ENCODE measurements at regions not wholly inside any gene's neighbourhood (a gene's known extent, or its start where the extent isn't known, plus 50 kb on each side); places are given as distances from the start of the nearest gene placed in this dataset.
"Not testable (repeated sequence)": the region's sequence is repeated elsewhere in the genome, so short reads cannot be mapped to it uniquely, and the experiment has no call there.

DNA sequence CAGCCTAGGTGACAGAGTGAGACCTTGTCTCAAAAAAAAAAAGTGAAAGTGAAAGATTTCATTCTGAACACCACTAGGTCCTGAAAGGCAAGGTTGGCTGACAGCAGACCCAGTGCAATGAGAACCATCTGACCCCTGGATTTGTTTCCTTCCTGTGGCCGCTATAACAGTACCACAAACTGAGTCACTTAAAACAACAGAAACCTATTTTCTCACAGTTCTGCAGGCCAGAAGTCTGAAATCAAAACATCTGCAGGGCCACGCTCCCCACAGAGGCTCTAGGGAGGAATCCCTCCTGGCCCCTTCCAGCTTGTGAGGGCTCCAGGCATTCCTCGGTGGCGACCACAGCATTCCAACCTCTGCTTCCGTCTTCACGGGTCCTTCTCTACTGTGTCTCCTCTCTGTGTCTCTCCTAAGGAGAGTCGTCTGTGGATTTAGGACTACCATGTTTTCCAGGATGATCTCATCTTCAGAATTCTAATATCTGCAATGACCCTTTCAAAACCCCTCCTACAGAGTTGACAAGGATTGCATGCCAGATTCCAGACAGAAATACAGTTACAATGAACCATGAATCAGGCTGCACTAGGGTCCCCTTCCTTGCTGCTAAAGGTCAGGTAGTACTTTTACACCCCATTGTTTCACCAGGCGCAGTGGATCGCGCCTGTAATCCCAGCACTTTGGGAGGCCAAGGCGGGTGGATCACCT lies 78.0 kb upstream of the ADGRL1 start:
- peak; percentile 85 for DNase-seq (ENCODE audit: low read depth)

DNA sequence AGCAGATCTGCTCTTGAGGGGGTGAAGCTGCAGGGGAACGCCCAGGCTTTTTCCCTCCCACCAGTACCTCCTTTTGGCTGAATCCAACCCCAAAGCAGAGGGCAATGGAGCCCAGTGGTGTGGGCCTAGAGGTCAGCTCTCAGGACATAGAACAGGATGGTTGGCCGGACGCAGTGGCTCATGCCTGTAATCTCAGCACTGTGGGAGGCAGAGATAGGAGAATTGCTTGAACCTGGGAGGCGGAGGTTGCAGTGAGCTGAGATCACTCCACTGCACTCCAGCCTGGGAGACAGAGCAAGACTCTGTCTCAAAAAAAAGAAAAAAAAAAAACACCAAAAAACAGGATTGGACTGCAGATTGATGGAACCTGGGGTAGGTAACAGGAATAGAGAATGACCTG lies 73.3 kb upstream of the ADGRL1 start:
- DNase-seq (ENCODE audit: low read depth), result not testable (repeated sequence)

DNA sequence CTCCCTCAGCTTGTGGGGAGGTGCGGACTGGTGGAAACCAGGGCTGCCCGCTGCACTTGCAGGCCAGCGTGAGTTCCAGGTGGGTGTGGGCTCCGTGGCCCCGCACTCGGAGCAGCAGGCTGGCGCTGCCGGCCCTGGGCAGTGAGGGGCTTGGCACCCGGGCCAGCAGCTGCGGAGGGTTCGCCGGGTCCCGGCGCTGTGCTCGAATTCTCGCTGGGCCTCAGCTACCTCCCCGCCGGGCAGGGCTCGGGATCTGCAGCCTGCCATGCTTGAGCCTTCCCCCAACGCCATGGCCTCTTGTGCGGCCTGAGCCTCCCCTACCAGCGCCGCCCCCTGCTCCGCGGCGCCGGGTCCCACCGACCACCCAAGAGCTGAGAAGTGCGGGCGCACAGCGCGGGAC lies 71.6 kb upstream of the ADGRL1 start:
- no peak for DNase-seq (ENCODE audit: low read depth)

DNA sequence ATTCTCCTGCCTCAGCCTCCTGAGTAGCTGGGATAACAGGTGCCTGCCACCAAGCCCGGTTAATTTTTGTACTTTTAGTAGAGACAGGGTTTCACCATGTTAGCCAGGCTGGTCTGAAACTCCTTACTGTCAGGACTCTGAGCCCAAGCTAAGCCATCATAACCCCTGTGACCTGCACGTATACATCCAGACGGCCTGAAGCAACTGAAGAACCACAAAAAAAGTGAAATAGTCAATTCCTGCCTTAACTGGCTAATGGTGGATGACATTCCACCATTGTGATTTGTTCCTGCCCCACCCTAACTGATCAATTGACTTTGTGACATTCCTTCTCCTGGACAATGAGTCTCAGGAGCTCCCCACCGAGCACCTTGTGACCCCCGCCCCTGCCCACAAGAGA lies 69.9 kb upstream of the ADGRL1 start:
- DNase-seq (ENCODE audit: low read depth), result not testable (repeated sequence)

DNA sequence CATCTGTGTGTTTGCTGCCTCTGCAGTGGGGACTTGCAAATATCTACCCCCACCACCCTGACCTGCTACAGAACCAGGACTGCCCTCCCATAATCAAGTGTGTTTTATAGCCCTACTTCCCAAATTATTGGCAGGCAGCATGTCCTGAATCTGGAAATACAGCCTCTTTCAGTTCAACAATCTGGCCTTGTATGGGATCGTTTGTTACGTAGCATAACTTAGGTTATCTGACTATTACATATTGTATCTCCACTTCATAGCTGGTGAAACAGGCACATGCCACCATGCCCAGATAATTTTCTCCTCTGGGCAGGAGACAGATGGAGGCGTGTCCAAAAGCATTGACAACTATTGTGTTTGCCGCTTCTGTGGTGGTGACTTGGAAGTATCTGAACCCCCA lies 66.7 kb upstream of the ADGRL1 start:
- DNase-seq (ENCODE audit: low read depth), result no peak

DNA sequence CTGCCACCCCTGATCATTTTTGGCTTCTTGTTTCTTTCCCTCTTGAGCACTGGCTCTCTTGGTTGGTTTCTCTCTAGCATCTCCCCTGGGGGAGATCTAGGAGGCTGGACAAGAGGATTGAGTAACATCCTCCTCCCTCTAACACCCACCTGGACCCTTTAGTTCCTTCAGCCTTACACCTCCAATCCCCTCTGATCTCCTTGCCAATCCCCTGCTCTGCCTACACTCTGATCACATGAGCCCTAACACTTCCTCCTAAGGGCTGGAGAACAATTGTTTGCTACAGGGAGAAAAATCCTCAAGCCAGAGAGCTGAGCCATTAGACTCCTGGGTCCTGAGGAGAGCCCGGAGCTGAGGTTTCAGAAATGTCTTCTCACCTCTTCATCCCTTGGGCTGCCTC lies 65.9 kb upstream of the ADGRL1 start:
- no peak for DNase-seq (ENCODE audit: low read depth)

DNA sequence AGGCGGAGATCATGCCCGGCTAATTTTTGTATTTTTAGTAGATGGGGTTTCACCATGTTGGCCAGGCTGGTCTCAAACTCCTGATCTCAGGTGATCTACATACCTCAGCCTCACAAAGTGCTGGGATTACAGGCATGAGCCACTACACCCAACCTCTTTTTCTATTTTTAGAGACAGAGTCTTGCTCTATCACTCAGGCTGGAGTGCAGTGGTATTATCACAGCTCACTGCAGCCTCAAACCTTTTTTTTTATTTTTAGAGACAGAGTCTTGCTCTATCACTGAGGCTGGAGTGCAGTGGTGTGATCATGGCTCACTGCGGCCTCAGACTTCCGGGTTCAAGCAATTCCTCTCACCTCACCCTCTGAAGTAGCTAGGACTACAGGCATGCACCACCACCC lies 64.6 kb upstream of the ADGRL1 start:
- DNase-seq (ENCODE audit: low read depth), result not testable (repeated sequence)

DNA sequence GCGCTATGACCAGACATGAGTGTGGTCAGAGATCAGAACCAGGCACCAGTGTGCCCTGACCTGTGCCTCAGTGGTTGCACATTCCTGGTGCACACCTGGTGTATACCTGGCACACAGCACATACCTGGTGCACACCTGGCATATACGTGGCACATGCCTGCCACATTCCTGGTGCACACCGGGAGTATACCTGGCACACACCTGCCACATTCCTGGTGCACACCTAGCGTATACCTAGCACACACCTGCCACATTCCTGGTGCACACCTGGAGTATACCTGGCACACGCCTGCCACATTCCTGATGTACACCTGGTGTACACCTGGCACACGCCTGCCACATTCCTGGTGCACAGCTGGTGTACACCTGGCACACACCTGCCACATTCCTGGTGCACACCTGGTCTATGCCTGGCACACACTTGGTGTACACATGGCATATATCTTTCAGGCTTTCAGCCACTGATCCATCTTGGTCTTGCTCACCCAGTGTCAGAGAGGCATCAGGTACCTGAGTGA lies 61.3 kb upstream of the ADGRL1 start:
- no peak for DNase-seq (ENCODE audit: low read depth)

DNA sequence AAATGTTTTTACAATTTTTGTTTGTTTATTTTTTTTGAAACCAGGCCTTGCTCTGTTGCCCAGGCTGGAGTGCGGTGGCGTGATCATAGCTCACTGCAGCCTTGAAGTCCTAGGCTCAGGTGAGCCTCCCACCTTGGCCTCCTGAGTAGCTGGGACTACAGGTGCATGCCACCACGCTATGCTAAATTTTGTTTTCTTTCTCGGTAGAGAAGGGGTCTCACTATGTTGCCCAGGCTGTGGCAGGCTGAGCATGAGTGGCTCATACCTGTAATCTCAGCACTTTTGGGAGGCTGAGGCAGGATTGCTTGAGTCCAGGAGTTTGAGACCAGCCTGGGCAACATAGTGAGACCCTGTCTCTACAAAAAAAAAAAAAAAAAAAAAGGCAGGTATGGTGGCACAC lies 60.2 kb upstream of the ADGRL1 start:
- not testable (repeated sequence) for DNase-seq (ENCODE audit: low read depth)

DNA sequence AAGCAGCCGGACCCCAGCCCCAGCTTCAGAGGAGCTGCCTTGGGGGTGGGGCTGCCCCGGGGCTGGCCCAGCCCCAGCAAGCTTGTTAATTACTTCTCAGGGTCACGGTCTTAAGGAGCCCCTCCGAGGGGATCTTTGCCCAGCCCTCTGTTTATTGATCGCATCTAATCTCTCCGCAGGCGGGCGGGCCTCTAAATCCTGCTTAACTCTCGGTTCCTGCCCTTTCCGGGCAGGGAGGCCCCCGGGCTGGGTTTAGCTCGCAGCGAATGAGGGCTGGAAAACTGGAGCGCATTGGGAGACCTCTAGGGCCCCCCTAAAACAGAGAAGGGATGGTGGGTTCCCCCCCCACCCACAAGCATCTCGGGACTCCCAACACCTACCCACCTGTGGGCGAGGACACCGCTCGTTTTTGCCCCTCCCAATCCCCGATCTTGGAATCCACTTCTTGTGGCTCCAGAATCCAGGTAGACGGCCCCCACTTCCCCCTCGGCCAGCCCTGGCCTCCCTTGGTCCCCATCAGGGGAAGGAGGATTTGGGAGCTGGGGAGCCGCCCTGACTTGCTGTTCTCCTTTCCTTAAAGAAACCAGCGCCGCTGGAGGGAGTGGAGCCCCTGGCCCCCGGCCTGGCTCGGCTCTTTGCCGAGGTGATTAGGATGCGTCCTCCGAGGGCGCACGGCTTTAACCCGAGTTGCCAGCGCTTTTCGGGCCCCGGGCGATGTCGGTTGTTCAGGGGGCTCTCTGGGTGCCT lies 59.5 kb upstream of the ADGRL1 start:
- DNase-seq (ENCODE audit: low read depth), result no peak

DNA sequence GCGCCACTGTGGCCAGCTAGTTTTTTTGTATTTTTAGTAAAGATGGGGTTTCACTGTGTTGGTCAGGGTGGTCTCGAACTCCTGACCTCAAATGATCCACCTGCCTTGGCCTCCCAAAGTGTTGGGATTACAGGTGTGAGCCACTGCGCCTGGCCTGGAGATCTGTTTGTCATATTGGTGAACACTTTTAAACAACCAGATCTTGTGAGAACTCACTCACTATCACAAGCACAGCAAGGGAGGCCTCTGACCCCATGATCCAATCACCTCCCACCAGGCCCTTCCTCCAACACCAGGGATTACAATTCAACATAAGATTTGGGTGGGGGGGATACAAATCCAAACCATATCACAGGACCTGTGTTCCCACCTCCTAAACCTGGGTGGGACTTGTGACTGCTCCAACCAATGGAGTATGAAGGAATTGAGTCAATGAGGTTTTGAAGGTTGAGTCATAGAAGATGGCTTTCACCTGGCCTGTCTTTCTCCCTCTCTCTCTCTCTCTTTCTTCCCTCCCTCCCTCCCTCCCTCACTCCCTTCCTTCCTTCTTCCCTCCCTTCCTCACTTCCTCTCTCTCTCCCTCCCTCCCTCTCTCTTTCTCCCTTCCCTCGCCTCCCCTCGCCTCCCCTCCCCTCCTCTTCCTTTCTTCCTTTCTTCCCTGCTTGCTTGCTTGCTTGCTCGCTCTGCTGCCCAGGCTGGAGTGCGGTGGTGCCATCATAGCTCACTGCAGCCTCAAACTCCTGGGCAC lies 50.1 kb upstream of the ADGRL1 start:
- DNase-seq (ENCODE audit: low read depth), result not testable (repeated sequence)

Measured in GM04503 (cell line).